Erythroblast (primary cell): ENCODE measurements at regions not wholly inside any gene's neighbourhood (a gene's known extent, or its start where the extent isn't known, plus 50 kb on each side); places are given as distances from the start of the nearest gene placed in this dataset.

Experiments
- DNase-seq, 2 experiments: peaks; one replicate each; lab custom pipeline; 2025; lab: John Stamatoyannopoulos, UW
- GATA1 ChIP-seq: IDR thresholded peaks from 2 replicates; pipeline ENCODE4 v1.6.1; 2011; ENCODE audit warnings: low read depth, mild to moderate bottlenecking, control low read depth, low read length, moderate library complexity
- POLR2A ChIP-seq: IDR thresholded peaks from 2 replicates; pipeline ENCODE4 v1.6.1; 2011; ENCODE audit warnings: mild to moderate bottlenecking, low read length

DNA sequence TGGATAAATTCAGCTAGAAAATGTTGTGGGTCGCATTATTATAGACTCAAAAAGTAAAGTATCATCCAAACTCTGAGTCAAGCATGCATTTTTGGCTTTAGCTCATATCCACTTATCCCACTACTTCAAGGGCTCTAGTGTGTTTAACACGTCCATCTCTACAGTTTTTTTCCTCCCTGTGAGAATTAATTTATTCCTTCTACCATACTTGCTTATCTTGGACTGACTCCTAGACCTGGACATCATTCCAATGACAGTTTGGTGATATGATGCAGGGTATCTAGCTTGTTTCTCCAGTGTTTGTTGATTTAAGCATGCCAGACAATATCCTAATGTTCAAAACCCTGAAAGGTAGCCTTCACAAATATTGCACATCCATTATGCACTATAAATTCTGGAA lies 1037.1 kb upstream of the INTU start:
- TF ChIP-seq POLR2A, result no peak
- no peak for TF ChIP-seq GATA1
- DNase-seq, result no peak

DNA sequence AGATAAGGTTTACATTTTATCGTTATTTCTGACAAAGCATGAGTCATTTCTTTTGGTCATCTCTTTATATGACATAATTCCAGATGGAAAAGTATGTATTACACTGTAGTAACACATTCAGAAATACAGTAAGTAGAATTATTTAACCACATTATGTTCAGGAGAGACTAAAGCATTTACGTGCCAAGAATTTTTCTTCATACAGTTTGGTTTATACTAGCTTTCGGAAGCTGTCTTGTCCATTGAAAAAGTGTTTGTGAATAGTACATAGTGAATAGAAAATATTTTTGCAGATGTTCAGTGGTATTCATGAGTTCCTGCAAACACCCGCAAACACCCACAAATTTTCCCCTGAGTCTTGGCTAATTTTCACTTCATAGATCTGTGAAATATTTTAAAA lies 1033.0 kb upstream of the INTU start:
- no peak for DNase-seq
- TF ChIP-seq POLR2A (no peak), GATA1 (no peak)

DNA sequence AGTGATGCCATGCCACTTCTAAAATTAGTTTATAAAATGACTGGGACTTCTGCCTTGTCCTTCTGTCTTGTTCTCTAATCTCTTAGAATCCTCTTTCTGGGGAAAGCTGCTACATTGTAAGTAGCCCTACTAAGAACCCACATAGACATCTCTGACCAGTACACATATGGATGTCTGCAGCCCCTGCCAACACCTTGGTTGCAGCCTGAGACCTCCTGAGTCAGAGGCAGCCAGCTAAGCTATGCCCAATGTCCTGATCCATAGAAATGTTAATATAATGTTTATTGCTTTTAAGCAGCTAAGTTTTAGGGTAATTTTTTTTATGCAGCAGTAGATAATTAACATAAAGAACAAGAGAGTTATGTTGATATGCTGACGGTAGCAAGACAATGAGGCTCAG lies 1029.5 kb upstream of the INTU start:
- no peak for DNase-seq
- TF ChIP-seq POLR2A, result no peak
- no peak for TF ChIP-seq GATA1

DNA sequence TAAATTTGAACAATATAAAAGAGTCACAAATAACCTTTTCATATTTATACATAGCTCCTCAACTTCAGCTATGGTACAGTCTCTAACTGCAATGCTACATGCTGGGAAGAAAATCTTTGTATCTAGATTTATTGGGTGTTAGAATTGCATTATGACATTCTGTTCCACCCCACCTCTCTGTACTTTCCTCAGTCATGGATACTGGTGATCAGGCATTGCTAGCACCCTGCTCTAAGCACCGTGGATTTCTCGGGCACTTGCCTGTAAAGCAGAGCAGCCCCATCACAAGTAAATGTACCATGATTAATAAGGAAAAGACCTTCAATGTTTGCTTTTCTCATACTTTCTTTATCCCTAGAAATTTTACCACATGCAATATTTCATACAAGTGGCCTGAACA lies 1028.9 kb upstream of the INTU start:
- no peak for DNase-seq
- TF ChIP-seq GATA1 (no peak), POLR2A (no peak)

DNA sequence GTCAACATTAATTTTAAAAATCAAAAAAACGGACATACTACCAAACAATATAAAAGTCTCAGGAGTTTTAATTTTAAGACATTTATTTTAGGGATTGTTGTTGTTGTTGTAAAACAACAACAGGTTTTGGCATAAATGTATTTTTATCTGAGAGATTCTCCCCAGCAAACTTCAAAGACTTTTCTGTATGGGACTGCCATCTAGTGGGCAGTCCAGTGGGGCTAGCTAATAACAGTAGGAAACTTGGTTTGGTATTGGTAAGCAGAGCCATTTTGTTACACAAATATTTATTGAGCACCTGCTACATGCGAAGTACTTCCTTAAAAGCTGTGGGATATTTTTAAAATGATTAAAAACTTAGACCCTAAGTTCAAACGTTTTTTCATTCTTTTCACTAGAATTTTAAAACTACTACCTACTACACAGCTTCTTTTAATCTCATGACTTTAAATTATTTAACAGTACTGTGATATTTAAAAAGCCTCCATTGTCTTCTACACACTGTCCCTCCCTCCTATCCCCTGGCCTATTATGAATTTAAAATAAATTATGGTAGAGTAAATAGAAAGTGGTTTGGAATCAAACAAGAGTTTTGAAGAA lies 1028.4 kb upstream of the INTU start:
- TF ChIP-seq GATA1, result no peak

DNA sequence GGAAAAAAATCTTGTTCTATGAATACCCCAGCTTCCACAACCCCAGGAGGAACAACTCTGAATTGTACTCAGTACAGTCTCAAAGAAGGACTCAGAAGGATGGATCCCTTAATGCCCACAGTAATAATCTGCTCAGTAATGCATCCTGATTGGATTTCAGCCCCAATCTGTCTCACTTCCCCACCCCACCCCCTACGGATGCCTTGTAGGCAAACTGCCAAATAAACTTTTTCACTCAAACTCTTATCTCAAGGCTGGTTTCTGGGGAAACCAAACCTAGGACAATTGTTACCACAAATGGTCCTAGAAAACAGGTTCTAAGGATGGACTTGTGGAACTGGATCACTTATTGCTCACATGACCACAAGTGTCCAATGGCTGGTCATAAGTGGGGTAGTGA lies 1021.8 kb upstream of the INTU start:
- no peak for DNase-seq

More for the DNA sequence above, 1028.4 kb upstream of the INTU start:
- DNase-seq, result peak; percentile 34 to 38

DNA sequence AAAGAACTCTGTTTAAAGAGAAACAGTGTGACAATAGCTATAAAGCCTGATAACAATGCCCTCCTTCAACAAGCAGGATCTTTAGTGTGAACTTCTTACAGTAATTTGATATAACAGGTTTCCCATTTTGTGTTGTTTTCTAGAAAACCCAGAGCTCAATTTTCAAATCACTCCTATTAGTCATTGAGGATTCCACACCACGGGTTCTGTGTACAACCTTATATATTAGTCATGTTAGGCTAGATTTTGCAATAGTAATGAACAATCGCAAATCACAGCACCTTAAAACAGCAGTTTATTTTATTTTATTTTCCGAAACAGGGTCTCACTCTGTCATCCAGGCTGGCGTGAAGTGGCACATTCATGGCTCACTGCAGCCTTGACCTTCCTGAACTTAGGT lies 1020.9 kb upstream of the INTU start:
- TF ChIP-seq POLR2A (no peak), GATA1 (no peak)
- DNase-seq, result no peak

More for the DNA sequence above, 1021.8 kb upstream of the INTU start:
- no peak for TF ChIP-seq POLR2A
- TF ChIP-seq GATA1, result no peak

DNA sequence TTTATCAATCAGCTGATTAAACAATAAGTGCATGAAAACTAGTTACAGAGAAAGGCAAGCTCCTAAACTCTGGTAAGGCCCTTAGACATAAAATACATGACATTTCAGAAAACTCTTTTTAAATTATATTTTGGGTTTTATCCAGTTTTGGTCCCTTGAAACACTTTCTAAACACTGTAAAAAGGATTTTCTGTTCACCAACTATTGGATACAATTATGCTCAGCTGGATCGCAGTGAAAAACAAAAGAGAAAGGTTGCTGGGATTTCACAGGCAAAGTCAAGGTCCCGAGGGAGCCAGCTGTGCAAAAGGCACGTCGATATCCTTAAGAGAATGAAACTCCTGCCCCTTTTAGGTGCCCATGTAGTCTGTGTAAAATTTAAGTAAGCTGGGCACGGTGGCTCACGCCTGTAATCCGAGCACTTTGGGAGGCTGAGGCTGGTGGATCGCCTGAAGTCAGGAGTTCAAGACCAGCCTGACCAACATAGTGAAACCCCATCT lies 1018.4 kb upstream of the INTU start:
- DNase-seq, result no peak
- TF ChIP-seq POLR2A (no peak), GATA1 (no peak)

DNA sequence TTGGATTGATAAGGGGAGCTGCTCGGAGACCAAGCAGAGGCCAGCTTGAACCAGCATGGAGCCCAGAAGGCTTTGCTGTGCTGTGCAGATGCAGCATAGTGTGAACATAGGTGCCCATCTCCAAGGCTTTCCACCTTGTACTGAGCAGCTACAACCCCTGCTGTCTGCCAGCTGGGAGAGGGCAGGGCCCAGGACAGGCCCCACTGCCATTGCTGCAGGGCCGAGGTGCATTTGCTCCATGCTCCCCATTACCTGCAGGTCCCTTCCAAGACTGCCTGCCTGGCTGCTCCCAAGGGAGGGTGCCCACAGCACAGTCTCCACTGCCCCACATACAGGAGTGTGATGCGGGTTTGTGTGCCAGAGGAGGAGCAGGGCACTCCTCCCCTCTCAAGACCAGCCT lies 1016.0 kb upstream of the INTU start:
- no peak for TF ChIP-seq POLR2A
- no peak for DNase-seq

DNA sequence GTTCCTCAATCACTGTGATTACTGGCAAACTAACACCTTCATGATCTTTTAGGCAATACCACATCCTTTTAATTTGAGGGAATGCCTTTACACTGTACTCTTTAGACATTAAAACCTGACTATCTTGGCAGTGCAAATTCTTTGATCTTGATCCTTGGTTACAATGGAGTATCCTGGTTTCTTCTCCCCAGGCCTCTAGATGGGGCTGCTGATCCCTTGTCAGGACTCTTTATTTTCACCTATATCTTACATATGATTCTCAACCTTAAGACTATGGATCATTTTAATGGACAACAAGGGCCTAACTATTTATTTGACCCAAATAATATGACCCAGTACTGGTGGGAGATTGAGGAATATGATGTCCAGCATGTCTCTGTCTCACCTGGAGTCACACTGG lies 1005.5 kb upstream of the INTU start:
- TF ChIP-seq POLR2A, result no peak
- no peak for TF ChIP-seq GATA1
- peak in 1 of 2 experiments; percentile 2 for DNase-seq

DNA sequence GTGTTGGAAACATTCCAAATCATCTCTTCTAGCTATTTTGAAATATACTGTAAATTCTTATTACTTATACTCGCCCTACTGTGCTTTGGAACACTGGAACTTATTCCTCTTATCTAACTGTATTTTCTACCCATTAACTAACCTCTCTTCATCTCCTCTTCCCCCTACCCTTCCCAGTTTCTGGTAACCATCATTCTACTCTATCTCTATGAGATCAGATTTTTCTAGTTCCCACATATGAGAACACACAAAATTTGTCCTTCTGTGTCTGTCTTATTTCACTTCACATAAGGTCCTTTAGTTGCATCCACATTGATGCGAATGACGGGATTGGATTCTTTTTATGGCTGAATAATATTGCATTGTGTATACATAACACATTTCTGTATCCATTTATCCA lies 1003.8 kb upstream of the INTU start:
- DNase-seq, result no peak

DNA sequence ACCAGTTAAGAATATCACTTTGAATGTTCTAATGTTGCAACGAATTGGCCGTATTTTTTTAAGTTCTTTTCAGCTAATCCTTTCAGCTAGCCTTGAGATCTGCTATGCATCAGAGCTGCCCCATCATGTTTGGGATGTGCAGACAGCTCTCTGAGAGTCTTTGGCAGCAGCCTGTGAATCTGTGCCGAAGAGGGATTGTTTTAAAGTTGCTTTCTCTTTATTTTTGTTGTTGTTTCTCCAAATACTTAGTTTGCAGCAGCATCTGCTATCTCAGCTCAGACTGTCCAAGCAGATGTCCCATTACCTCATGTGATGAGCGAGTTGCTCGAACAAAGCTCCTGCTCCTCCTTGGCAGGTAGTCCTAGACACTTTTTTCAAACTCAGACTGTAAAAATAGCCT lies 1002.5 kb upstream of the INTU start:
- DNase-seq, result no peak
- no peak for TF ChIP-seq POLR2A
- TF ChIP-seq GATA1, result no peak

More for the DNA sequence above, 1003.8 kb upstream of the INTU start:
- no peak for TF ChIP-seq GATA1
- TF ChIP-seq POLR2A, result no peak

DNA sequence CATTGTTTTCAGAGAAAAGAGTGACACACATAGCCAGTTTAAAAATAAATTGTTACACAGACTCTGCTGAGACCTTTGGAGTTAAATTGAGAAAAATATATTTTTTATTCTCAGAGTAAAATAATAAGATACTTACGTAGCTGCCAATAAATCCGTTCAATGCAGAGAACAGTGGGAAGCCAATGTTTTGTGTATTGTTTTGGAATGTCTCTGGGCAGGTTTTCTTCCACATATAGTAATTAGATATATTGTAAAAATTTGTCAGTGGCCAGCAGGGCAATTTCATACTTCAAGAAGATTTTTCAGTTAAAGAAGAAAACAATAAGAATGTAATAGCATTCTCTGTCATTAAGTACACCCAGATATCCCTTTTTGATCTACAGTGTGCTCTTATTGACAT lies 999.5 kb upstream of the INTU start:
- DNase-seq, result no peak
- TF ChIP-seq POLR2A, result no peak
- no peak for TF ChIP-seq GATA1

DNA sequence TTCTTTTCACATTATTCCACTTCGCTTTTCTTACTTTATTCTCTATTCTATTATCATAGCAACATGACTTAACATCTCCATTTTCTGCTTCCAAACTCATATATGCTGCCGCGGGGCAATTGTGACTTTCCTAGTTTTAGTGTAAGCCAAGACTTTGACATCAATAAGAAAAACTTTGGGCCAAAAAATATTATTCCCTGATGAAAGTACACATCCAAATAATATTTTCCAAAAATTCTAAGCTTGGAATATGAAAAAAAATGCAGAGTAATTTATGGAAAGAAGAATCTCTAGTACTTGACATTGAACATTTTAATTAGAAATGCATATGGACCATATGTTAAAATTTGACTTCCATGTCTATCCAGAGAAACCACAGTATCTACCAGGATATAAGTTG lies 995.1 kb upstream of the INTU start:
- TF ChIP-seq POLR2A (no peak), GATA1 (no peak)
- no peak for DNase-seq

DNA sequence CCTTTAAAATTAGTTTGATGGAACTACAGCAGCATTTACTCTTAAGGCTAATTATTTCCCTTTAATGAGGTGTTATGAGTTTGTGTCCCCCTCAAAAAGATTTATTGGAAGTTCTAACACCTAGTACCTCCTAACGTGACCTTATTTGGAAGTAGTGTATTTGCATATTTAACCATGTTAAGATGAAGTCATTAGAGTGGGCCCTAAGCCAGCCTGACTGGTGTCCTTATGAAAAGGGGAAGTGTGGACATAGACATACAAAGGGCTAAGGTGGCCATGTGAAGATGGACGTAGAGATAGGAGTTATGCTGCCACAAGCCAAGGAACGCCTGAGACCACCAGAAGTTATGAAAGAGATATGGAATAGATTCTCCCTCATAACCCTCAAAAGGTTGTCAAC lies 985.4 kb upstream of the INTU start:
- DNase-seq, result no peak
- TF ChIP-seq POLR2A (no peak), GATA1 (no peak)
